ENCODE measurements at regions not wholly inside any gene's neighbourhood (a gene's known extent, or its start where the extent isn't known, plus 50 kb on each side); places are given as distances from the start of the nearest gene placed in this dataset.

GRCh38 chr4:182134261-182134660 lies 108.9 kb upstream of the TENM3 start:
- TF ChIP-seq EZH2 (conservative IDR thresholded peaks at IDR 0.05; ENCODE audit: low read depth, low read length) (no peak), ZNF121 (CRISPR knock-in tag; IDR thresholded peaks at IDR 0.05) (no peak), FOXP4 (CRISPR knock-in tag; IDR thresholded peaks at IDR 0.05) (no peak), ZNF33A (CRISPR knock-in tag; IDR thresholded peaks at IDR 0.05; ENCODE audit: borderline replicate concordance) (no peak), ZNF317 (CRISPR knock-in tag; IDR thresholded peaks at IDR 0.05) (no peak), TAF15 (IDR thresholded peaks at IDR 0.05; ENCODE audit: low read depth, low read length, poor library complexity, severe bottlenecking) (no peak), ETV5 (CRISPR knock-in tag; IDR thresholded peaks at IDR 0.05; ENCODE audit: borderline replicate concordance) (no peak), RAD51 (IDR thresholded peaks at IDR 0.05; ENCODE audit: borderline replicate concordance) (no peak), ZNF678 (CRISPR knock-in tag; IDR thresholded peaks at IDR 0.05) (no peak), SRY (CRISPR knock-in tag; IDR thresholded peaks at IDR 0.05) (no peak), ZNF512 (CRISPR knock-in tag; IDR thresholded peaks at IDR 0.05) (no peak)
- TF ChIP-seq, protein P1, sequence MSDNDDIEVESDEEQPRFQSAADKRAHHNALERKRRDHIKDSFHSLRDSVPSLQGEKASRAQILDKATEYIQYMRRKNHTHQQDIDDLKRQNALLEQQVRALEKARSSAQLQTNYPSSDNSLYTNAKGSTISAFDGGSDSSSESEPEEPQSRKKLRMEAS (IDR thresholded peaks at IDR 0.05) = no peak

Measured in HepG2 (cell line).